WTC11 (cell line): ENCODE measurements at regions not wholly inside any gene's neighbourhood (a gene's known extent, or its start where the extent isn't known, plus 50 kb on each side); places are given as distances from the start of the nearest gene placed in this dataset.

Source experiments
- ATAC-seq: fragments of 200-7000 bp; cut with Tn5 transposase; 2 replicates; pipeline ENCODE4 v1.10.0; 2021; ENCODE audit warnings: mild to moderate bottlenecking, moderate library complexity
- CTCF ChIA-PET: fragments of 300-600 bp; sonication (Branson Sonifier 250); formaldehyde crosslinking; loops from one replicate; lab custom pipeline; 2021; ENCODE audit warnings: antibody characterized with exemption; lab: Charles Lee
- POLR2A ChIA-PET: fragments of 350-600 bp; sonication (Branson Sonifier 250); formaldehyde crosslinking; loops from one replicate; lab custom pipeline; 2021; ENCODE audit warnings: antibody characterized with exemption; lab: Charles Lee
- DNase-seq: peaks from one replicate; pipeline ENCODE4 v3.0.0; 2021; ENCODE audit warnings: low spot score
- H3K27ac Mint-ChIP-seq: 2 replicates; pipeline ENCODE4 v1.8.0; 2021; ENCODE audit warnings: mixed read lengths
- H3K27me3 Mint-ChIP-seq: 2 replicates; pipeline ENCODE4 v1.8.0; 2021; ENCODE audit warnings: low read depth, mild to moderate bottlenecking, moderate library complexity, mixed read lengths
- H3K36me3 Mint-ChIP-seq: 2 replicates; pipeline ENCODE4 v1.8.0; 2021; ENCODE audit warnings: mixed read lengths
- H3K4me1 Mint-ChIP-seq: 2 replicates; pipeline ENCODE4 v1.8.0; 2022; ENCODE audit warnings: mixed read lengths
- H3K4me3 Mint-ChIP-seq: 2 replicates; pipeline ENCODE4 v1.8.0; 2021; ENCODE audit warnings: mild to moderate bottlenecking, moderate library complexity, mixed read lengths
- H3K9me3 Mint-ChIP-seq: 2 replicates; pipeline ENCODE4 v1.8.0; 2021; ENCODE audit warnings: mixed read lengths
- EMX1 ChIP-seq: fragments of 250-450 bp; sonication (Bioruptor Pico); IDR thresholded peaks from 2 replicates; pipeline ENCODE4 v1.8.0; 2021; ENCODE audit warnings: mild to moderate bottlenecking
- MXD4 ChIP-seq: fragments of 250-450 bp; sonication (Bioruptor Pico); IDR thresholded peaks from 2 replicates; pipeline ENCODE4 v1.8.0; 2021; ENCODE audit warnings: mild to moderate bottlenecking, moderate library complexity, borderline replicate concordance
- SOX15 ChIP-seq: fragments of 250-450 bp; sonication (Bioruptor Pico); IDR thresholded peaks from 2 replicates; pipeline ENCODE4 v1.9.0; 2021; ENCODE audit warnings: mild to moderate bottlenecking
- SP1 ChIP-seq: sonication (generic); formaldehyde crosslinking; conservative IDR thresholded peaks from 2 replicates; pipeline ENCODE4 v1.8.1; 2022; ENCODE audit warnings: missing genetic modification reagents
- TCF7 ChIP-seq: sonication (generic); formaldehyde crosslinking; IDR thresholded peaks from 2 replicates; pipeline ENCODE4 v1.8.0; 2022; ENCODE audit warnings: mild to moderate bottlenecking, low read depth, missing genetic modification reagents, moderate library complexity
- TP53 ChIP-seq: sonication (generic); formaldehyde crosslinking; IDR thresholded peaks from 2 replicates; pipeline ENCODE4 v1.8.1; 2023; ENCODE audit warnings: mild to moderate bottlenecking, missing genetic modification reagents
- ZBTB21 ChIP-seq: sonication (generic); formaldehyde crosslinking; IDR thresholded peaks from 2 replicates; pipeline ENCODE4 v1.8.1; 2023; ENCODE audit warnings: mild to moderate bottlenecking, missing genetic modification reagents, borderline replicate concordance
- ZNF317 ChIP-seq: sonication (generic); formaldehyde crosslinking; IDR thresholded peaks from 2 replicates; pipeline ENCODE4 v1.8.1; 2023; ENCODE audit warnings: low read depth, mild to moderate bottlenecking, moderate library complexity, missing genetic modification reagents, borderline replicate concordance
- ZNF396 ChIP-seq: fragments of 250-450 bp; sonication (Bioruptor Pico); IDR thresholded peaks from 2 replicates; pipeline ENCODE4 v1.8.0; 2021; ENCODE audit warnings: mild to moderate bottlenecking, moderate library complexity, borderline replicate concordance
- ZNF423 ChIP-seq: fragments of 250-450 bp; sonication (Bioruptor Pico); IDR thresholded peaks from 2 replicates; pipeline ENCODE4 v2.1.2; 2022; ENCODE audit warnings: mild to moderate bottlenecking, moderate library complexity
- TF ChIP-seq, protein P1 (sequence below): sonication (generic); formaldehyde crosslinking; IDR thresholded peaks from 2 replicates; pipeline ENCODE4 v1.8.1; 2023; ENCODE audit warnings: mild to moderate bottlenecking, missing genetic modification reagents, moderate library complexity
- TF ChIP-seq, protein P2 (sequence below): sonication (generic); formaldehyde crosslinking; conservative IDR thresholded peaks from 2 replicates; pipeline ENCODE4 v1.8.1; 2022; ENCODE audit warnings: mild to moderate bottlenecking, missing genetic modification reagents
- TF ChIP-seq, protein P3 (sequence below): sonication (generic); formaldehyde crosslinking; IDR thresholded peaks from 2 replicates; pipeline ENCODE4 v1.8.1; 2022; ENCODE audit warnings: mild to moderate bottlenecking, missing genetic modification reagents, moderate library complexity, borderline replicate concordance
- TF ChIP-seq, protein P4 (sequence below): fragments of 250-450 bp; sonication (Bioruptor Pico); IDR thresholded peaks from 2 replicates; pipeline ENCODE4 v1.9.0; 2021; ENCODE audit warnings: mild to moderate bottlenecking, borderline replicate concordance
- TF ChIP-seq, protein P5 (sequence below): sonication (generic); formaldehyde crosslinking; IDR thresholded peaks from 2 replicates; pipeline ENCODE4 v1.8.1; 2023; ENCODE audit warnings: mild to moderate bottlenecking, missing genetic modification reagents
- TF ChIP-seq, protein P6 (sequence below): sonication (generic); formaldehyde crosslinking; IDR thresholded peaks from 2 replicates; pipeline ENCODE4 v1.8.1; 2023; ENCODE audit warnings: mild to moderate bottlenecking, missing genetic modification reagents, borderline replicate concordance

DNA sequence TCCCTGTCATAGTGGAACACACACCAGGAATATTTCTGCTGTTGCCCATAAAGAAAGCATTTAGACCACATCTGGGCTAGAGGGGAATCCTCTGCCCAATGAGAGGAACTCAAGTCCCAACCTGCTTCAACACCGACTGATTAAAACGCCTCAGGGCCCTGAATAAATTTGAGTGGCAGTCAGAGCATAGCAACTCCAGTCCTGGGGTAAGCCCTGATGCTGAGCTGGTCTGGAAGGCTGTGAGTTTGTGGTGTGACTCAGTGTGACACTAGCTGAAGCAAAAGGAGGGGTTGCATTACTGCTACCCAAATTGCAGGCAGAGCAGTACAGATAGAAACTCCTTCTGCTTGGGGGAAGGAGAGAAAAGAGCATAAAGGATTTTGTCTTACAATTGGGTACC, 148.3 kb downstream of the PRDM9 start:
- ATAC-seq: no peak
- H3K36me3 Mint-ChIP-seq: 0 out of 2 replicates have a peak, but pooled peaks cover 2% of the 10 kb centered on the region
- no peak overlapping the region for H3K27ac Mint-ChIP-seq
- no peak for DNase-seq
- peaks cover 10% of the 10 kb centered on the region for H3K9me3 Mint-ChIP-seq
- TF ChIP-seq EMX1 (CRISPR knock-in tag): no peak
- TF ChIP-seq, protein P1, sequence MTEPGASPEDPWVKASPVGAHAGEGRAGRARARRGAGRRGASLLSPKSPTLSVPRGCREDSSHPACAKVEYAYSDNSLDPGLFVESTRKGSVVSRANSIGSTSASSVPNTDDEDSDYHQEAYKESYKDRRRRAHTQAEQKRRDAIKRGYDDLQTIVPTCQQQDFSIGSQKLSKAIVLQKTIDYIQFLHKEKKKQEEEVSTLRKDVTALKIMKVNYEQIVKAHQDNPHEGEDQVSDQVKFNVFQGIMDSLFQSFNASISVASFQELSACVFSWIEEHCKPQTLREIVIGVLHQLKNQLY (CRISPR knock-in tag): no peak
- TF ChIP-seq, protein P2, sequence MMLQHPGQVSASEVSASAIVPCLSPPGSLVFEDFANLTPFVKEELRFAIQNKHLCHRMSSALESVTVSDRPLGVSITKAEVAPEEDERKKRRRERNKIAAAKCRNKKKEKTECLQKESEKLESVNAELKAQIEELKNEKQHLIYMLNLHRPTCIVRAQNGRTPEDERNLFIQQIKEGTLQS (CRISPR knock-in tag): no peak
- no peak for TF ChIP-seq MXD4 (CRISPR knock-in tag)
- no peak for TF ChIP-seq SP1 (CRISPR knock-in tag)
- no peak for TF ChIP-seq SOX15
- no peak for TF ChIP-seq TCF7 (CRISPR knock-in tag)
- TF ChIP-seq, protein P3, sequence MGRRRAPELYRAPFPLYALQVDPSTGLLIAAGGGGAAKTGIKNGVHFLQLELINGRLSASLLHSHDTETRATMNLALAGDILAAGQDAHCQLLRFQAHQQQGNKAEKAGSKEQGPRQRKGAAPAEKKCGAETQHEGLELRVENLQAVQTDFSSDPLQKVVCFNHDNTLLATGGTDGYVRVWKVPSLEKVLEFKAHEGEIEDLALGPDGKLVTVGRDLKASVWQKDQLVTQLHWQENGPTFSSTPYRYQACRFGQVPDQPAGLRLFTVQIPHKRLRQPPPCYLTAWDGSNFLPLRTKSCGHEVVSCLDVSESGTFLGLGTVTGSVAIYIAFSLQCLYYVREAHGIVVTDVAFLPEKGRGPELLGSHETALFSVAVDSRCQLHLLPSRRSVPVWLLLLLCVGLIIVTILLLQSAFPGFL (CRISPR knock-in tag): no peak
- TF ChIP-seq, protein P4, sequence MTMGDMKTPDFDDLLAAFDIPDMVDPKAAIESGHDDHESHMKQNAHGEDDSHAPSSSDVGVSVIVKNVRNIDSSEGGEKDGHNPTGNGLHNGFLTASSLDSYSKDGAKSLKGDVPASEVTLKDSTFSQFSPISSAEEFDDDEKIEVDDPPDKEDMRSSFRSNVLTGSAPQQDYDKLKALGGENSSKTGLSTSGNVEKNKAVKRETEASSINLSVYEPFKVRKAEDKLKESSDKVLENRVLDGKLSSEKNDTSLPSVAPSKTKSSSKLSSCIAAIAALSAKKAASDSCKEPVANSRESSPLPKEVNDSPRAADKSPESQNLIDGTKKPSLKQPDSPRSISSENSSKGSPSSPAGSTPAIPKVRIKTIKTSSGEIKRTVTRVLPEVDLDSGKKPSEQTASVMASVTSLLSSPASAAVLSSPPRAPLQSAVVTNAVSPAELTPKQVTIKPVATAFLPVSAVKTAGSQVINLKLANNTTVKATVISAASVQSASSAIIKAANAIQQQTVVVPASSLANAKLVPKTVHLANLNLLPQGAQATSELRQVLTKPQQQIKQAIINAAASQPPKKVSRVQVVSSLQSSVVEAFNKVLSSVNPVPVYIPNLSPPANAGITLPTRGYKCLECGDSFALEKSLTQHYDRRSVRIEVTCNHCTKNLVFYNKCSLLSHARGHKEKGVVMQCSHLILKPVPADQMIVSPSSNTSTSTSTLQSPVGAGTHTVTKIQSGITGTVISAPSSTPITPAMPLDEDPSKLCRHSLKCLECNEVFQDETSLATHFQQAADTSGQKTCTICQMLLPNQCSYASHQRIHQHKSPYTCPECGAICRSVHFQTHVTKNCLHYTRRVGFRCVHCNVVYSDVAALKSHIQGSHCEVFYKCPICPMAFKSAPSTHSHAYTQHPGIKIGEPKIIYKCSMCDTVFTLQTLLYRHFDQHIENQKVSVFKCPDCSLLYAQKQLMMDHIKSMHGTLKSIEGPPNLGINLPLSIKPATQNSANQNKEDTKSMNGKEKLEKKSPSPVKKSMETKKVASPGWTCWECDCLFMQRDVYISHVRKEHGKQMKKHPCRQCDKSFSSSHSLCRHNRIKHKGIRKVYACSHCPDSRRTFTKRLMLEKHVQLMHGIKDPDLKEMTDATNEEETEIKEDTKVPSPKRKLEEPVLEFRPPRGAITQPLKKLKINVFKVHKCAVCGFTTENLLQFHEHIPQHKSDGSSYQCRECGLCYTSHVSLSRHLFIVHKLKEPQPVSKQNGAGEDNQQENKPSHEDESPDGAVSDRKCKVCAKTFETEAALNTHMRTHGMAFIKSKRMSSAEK (CRISPR knock-in tag): no peak
- TF ChIP-seq, protein P5, sequence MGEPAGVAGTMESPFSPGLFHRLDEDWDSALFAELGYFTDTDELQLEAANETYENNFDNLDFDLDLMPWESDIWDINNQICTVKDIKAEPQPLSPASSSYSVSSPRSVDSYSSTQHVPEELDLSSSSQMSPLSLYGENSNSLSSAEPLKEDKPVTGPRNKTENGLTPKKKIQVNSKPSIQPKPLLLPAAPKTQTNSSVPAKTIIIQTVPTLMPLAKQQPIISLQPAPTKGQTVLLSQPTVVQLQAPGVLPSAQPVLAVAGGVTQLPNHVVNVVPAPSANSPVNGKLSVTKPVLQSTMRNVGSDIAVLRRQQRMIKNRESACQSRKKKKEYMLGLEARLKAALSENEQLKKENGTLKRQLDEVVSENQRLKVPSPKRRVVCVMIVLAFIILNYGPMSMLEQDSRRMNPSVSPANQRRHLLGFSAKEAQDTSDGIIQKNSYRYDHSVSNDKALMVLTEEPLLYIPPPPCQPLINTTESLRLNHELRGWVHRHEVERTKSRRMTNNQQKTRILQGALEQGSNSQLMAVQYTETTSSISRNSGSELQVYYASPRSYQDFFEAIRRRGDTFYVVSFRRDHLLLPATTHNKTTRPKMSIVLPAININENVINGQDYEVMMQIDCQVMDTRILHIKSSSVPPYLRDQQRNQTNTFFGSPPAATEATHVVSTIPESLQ: no peak
- no peak for TF ChIP-seq ZBTB21 (CRISPR knock-in tag)
- TF ChIP-seq, protein P6, sequence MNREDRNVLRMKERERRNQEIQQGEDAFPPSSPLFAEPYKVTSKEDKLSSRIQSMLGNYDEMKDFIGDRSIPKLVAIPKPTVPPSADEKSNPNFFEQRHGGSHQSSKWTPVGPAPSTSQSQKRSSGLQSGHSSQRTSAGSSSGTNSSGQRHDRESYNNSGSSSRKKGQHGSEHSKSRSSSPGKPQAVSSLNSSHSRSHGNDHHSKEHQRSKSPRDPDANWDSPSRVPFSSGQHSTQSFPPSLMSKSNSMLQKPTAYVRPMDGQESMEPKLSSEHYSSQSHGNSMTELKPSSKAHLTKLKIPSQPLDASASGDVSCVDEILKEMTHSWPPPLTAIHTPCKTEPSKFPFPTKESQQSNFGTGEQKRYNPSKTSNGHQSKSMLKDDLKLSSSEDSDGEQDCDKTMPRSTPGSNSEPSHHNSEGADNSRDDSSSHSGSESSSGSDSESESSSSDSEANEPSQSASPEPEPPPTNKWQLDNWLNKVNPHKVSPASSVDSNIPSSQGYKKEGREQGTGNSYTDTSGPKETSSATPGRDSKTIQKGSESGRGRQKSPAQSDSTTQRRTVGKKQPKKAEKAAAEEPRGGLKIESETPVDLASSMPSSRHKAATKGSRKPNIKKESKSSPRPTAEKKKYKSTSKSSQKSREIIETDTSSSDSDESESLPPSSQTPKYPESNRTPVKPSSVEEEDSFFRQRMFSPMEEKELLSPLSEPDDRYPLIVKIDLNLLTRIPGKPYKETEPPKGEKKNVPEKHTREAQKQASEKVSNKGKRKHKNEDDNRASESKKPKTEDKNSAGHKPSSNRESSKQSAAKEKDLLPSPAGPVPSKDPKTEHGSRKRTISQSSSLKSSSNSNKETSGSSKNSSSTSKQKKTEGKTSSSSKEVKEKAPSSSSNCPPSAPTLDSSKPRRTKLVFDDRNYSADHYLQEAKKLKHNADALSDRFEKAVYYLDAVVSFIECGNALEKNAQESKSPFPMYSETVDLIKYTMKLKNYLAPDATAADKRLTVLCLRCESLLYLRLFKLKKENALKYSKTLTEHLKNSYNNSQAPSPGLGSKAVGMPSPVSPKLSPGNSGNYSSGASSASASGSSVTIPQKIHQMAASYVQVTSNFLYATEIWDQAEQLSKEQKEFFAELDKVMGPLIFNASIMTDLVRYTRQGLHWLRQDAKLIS: no peak
- no peak for TF ChIP-seq ZNF317 (CRISPR knock-in tag)
- TF ChIP-seq TP53 (CRISPR knock-in tag): no peak
- no peak for TF ChIP-seq ZNF396 (CRISPR knock-in tag)
- TF ChIP-seq ZNF423: no peak
- H3K27me3 Mint-ChIP-seq: peaks cover 2% of the 10 kb centered on the region; the same call in 1 of the 2 replicates
- ChIA-PET CTCF (no interaction called here), POLR2A (no interaction called here)
- no peak overlapping the region for H3K4me3 Mint-ChIP-seq
- H3K4me1 Mint-ChIP-seq: peaks cover 7% of the 10 kb centered on the region
